ENCODE measurements at regions not wholly inside any gene's neighbourhood (a gene's known extent, or its start where the extent isn't known, plus 50 kb on each side); places are given as distances from the start of the nearest gene placed in this dataset.
"Not testable (repeated sequence)": the region's sequence is repeated elsewhere in the genome, so short reads cannot be mapped to it uniquely, and the experiment has no call there.

GRCh38 chr20:19041787-19042186, 170.7 kb upstream of the SLC24A3 start:
- no peak for DNase-seq

- DNase-seq, result no peak
Measured at GRCh38 chr20:19045371-19045770, 167.1 kb upstream of the SLC24A3 start.

GRCh38 chr20:19047040-19047950, 165.1 kb upstream of the SLC24A3 start:
- peak; percentile 53 for DNase-seq

- DNase-seq, result no peak
Measured at GRCh38 chr20:19047951-19048296, 164.5 kb upstream of the SLC24A3 start.

- no peak for DNase-seq
Measured at GRCh38 chr20:19048995-19049501, 163.4 kb upstream of the SLC24A3 start.

- DNase-seq, result no peak
Measured at GRCh38 chr20:19049514-19049913, 162.9 kb upstream of the SLC24A3 start.

GRCh38 chr20:19056909-19057308, 155.5 kb upstream of the SLC24A3 start:
- DNase-seq, result no peak

- not testable (repeated sequence) for DNase-seq
Measured at GRCh38 chr20:19064788-19065187, 147.7 kb upstream of the SLC24A3 start.

GRCh38 chr20:19067986-19068385, 144.5 kb upstream of the SLC24A3 start:
- DNase-seq, result no peak

GRCh38 chr20:19070026-19070425, 142.4 kb upstream of the SLC24A3 start:
- no peak for DNase-seq

GRCh38 chr20:19070681-19071445, 141.6 kb upstream of the SLC24A3 start:
- no peak for DNase-seq

- DNase-seq, result no peak
Measured at GRCh38 chr20:19071446-19071725, 141.1 kb upstream of the SLC24A3 start.

GRCh38 chr20:19071902-19072498, 140.4 kb upstream of the SLC24A3 start:
- DNase-seq, result no peak

GRCh38 chr20:19072988-19073387, 139.5 kb upstream of the SLC24A3 start:
- DNase-seq, result no peak

GRCh38 chr20:19073584-19074218, 138.7 kb upstream of the SLC24A3 start:
- no peak for DNase-seq

- no peak for DNase-seq
Measured at GRCh38 chr20:19074356-19074755, 138.1 kb upstream of the SLC24A3 start.

GRCh38 chr20:19074828-19075516, 137.5 kb upstream of the SLC24A3 start:
- no peak for DNase-seq

GRCh38 chr20:19077370-19078220, 134.8 kb upstream of the SLC24A3 start:
- DNase-seq, result no peak

- DNase-seq, result no peak
Measured at GRCh38 chr20:19078448-19079373, 133.7 kb upstream of the SLC24A3 start.

- DNase-seq, result no peak
Measured at GRCh38 chr20:19079536-19080299, 132.7 kb upstream of the SLC24A3 start.
